ENCODE measurements at regions not wholly inside any gene's neighbourhood (a gene's known extent, or its start where the extent isn't known, plus 50 kb on each side); places are given as distances from the start of the nearest gene placed in this dataset.
A peak's percentile ranks its signal among the peaks of the same experiment; 100 is the strongest.

GRCh38 chr2:104656571-104657163, 197.2 kb upstream of the POU3F3 start:
- peak; percentile 64 for DNase-seq

DNA sequence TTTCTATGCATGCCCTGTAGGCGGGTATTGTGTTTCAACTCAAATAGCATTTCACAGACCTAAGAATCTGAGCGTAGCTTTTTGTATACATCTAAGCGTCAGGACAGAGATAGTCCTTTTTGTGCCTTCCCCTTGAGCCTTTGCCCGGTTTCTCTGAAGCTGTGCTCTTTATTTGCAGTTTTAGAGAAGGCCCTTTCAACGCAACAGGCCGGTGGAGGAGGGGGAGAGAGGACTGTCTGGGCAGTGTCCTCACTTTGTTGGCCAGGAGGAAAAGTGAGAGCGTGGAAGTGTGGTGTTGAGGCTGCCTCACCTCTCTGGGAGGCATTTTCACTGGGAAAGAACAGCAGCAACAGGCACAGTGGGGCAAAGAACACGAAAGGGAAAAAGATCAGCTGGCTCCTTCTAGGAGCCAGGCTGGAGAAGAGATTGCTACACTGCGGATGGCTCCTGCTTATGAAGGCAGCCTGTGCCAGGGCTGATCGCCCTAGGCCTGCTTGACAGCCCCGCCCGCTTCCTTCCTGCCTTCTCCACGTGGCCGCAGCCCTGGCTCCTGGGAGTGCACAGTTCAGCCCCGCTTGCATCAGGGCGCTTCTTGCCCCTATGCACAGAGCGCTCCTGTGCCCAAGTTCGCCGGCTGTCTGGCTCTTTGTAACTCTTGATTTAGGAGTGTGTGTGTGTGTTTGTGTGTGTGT, 195.6 kb upstream of the POU3F3 start:
- DNase-seq, result peak; percentile 95

GRCh38 chr2:104658904-104659591, 194.9 kb upstream of the POU3F3 start:
- peak; percentile 54 for DNase-seq

GRCh38 chr2:104660991-104661390, 192.9 kb upstream of the POU3F3 start:
- DNase-seq, result peak; percentile 65

DNA sequence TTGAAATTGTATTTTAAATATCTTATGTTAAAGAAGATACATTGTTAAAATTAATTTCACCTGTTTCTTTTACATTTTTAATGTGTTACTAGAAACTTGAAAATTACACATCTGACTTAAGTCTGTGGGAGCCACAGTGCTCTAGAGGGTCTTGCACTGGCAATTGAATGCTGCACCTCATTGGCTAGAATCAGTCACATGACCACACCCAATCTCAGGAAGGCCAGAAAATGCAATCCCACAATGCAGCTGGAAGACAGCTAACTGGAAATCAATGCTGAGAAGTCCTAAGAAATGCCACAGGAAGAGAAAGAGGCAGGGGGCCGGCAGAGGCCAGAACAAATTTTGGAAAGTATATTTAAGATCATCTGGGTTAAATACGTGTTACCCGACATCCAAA, 189.2 kb upstream of the POU3F3 start:
- no peak for DNase-seq

- no peak for DNase-seq
Observed at GRCh38 chr2:104668631-104669030, 185.3 kb upstream of the POU3F3 start.

DNA sequence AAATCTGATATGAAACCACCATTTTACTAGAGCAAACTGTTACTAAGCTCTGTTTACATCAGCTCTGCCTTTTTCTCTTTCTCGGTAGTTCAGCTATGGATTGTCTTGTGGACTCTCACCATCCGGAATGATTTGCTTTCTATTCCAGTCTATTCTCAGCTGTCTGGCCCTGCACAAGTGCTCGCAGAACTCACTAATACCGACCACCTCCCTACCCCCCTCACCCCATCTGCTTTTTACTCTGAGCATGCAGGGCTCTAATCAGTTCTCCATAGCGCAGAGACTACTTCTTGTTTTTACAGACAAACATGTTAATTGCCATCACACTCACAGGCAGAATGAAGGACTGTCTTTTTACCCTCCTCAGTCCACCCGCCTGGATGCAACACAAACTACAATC, 180.7 kb upstream of the POU3F3 start:
- peak; percentile 37 for DNase-seq

DNA sequence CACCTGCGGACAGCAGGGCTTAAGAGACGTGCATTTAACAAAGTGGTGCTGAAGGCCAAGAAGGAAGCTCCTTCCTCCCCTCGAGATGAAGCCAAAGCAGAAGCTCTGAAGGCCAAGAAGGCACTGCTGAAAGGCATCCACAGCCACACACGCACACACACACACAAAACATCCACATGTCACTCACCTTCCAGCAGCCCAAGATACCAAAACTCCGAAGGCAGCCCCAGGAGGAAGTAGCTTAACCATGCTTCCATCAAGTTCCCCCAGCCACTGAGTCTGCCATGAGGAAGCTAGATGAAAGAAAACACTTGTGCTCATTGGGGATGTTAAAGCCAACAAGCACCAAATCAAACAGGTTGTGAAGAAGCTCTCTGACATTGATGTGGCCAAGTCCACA, 175.7 kb upstream of the POU3F3 start:
- DNase-seq, result peak; percentile 43

GRCh38 chr2:104685591-104685990, 168.3 kb upstream of the POU3F3 start:
- DNase-seq, result no peak

GRCh38 chr2:104687147-104687546, 166.8 kb upstream of the POU3F3 start:
- no peak for DNase-seq

- peak; percentile 34 for DNase-seq
Observed at GRCh38 chr2:104690255-104690984, 163.5 kb upstream of the POU3F3 start.

DNA sequence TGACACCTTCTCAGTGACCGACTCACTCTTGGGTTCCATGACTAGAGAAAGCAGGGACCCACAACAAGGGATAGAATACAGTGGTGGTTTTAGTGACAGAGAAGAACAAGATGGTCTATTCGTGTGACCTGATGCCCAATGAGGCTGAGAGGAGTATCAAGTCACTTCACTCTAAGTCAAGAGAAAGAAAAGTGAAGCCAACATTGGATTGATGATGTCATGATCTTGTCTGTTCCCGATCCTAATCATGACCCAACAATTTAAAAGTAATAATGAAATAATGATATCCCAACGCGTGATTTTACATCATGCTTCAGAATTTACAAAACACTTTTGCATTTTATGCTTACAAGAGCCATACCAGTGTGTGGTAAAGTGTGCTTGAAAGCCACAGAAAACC, 155.6 kb upstream of the POU3F3 start:
- DNase-seq, result no peak

- no peak for DNase-seq
Observed at GRCh38 chr2:104701411-104701911, 152.5 kb upstream of the POU3F3 start.

GRCh38 chr2:104702031-104702850, 151.7 kb upstream of the POU3F3 start:
- no peak for DNase-seq

DNA sequence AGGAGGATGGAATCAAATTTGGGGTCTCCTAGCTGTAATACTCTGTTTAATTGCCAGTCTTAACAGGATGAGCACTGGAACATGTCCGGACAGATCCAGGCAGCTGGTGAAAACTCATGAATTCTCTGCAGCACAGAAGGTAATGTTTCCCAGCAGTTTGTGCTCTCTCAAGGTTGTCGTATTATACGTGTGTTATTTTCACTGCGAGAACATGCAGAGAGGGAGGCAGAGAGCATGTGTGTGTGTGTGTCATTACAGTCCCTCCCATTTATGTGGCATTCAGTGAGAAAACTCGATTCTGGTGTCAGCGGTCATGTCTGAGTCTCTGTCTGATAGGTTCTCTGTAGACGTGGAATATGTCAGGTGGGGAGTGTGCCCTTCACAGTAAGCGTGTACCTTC, 150.2 kb upstream of the POU3F3 start:
- DNase-seq, result no peak

- no peak for DNase-seq
Observed at GRCh38 chr2:104704496-104705245, 149.2 kb upstream of the POU3F3 start.

DNA sequence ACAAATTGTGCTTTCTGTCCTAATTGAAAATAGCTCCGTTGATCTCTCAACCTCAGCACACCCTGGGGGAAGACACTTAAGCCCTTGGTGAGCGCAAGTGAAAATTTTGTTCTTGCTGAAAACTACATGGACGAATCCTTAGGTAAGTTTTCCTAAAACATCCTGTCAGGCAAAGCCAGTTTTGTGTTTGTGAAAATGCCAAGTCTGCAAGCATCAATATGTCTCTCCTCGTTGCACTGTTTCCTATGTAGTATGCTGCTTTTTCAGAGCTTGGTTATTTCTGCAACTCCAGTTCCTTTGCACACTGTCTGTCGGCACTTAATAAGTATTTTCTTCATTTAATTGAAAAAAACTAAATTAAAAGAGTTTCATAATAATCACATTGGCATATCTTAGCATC, 146.9 kb upstream of the POU3F3 start:
- DNase-seq, result no peak

- no peak for DNase-seq
Observed at GRCh38 chr2:104708967-104709366, 144.9 kb upstream of the POU3F3 start.

- no peak for DNase-seq
Observed at GRCh38 chr2:104716061-104716460, 137.9 kb upstream of the POU3F3 start.

GRCh38 chr2:104733226-104733943, 120.5 kb upstream of the POU3F3 start:
- peak; percentile 60 for DNase-seq

Measured in hematopoietic multipotent progenitor cell treated with erythropoietin and hydrocortisone succinate and interleukin-3 and kit ligand, for 4 days (in vitro differentiated cells).